MCF 10A (cell line): ENCODE measurements at regions not wholly inside any gene's neighbourhood (a gene's known extent, or its start where the extent isn't known, plus 50 kb on each side); places are given as distances from the start of the nearest gene placed in this dataset.

Source experiments
- BruUV-seq: library from RNA; stranded (reverse); fragments of 400-500 nt; replicated peaks from 2 replicates; lab custom pipeline; 2021; lab: Mats Ljungman, UMichigan
- CTCF ChIA-PET: fragments of 300-600 bp; sonication (Branson Sonifier 250); formaldehyde crosslinking; extraction: SDS; loops from one replicate; lab custom pipeline; 2021; ENCODE audit warnings: antibody characterized with exemption, inconsistent platforms; lab: Yijun Ruan, JAX
- POLR2A ChIA-PET: fragments of 300-600, 350-650 bp; sonication (Branson Sonifier 250); formaldehyde crosslinking; extraction: SDS; loops from one replicate; lab custom pipeline; 2020; ENCODE audit warnings: antibody characterized with exemption, inconsistent platforms; lab: Yijun Ruan, JAX
- DNase-seq: peaks from one replicate; pipeline ENCODE4 v3.0.0-alpha.2; 2018; ENCODE audit not compliant: unreplicated experiment
- H3K27ac Mint-ChIP-seq: one replicate; pipeline ENCODE4 v1.8.0; 2022; ENCODE audit warnings: mild to moderate bottlenecking, low read depth, mixed read lengths; ENCODE audit not compliant: unreplicated experiment
- H3K27me3 Mint-ChIP-seq: one replicate; pipeline ENCODE4 v1.8.0; 2022; ENCODE audit warnings: mixed read lengths; ENCODE audit not compliant: insufficient read depth, unreplicated experiment
- H3K36me3 Mint-ChIP-seq: one replicate; pipeline ENCODE4 v1.8.0; 2022; ENCODE audit warnings: mild to moderate bottlenecking, moderate library complexity, mixed read lengths; ENCODE audit not compliant: insufficient read depth, unreplicated experiment
- H3K4me1 Mint-ChIP-seq: one replicate; pipeline ENCODE4 v1.8.0; 2022; ENCODE audit warnings: mixed read lengths; ENCODE audit not compliant: insufficient read depth, unreplicated experiment
- H3K4me3 Mint-ChIP-seq: one replicate; pipeline ENCODE4 v1.8.0; 2022; ENCODE audit warnings: mild to moderate bottlenecking, moderate library complexity, mixed read lengths; ENCODE audit not compliant: unreplicated experiment
- H3K9me3 Mint-ChIP-seq: one replicate; pipeline ENCODE4 v1.8.0; 2022; ENCODE audit warnings: mixed read lengths; ENCODE audit not compliant: unreplicated experiment
- CTCF ChIP-seq: fragments of 200-600 bp; IDR thresholded peaks from one replicate; pipeline ENCODE4 v1.8.0; 2022; ENCODE audit warnings: antibody characterized with exemption, mild to moderate bottlenecking; ENCODE audit not compliant: unreplicated experiment
- intact Hi-C: fragments of 100-400 bp; cut with micrococcal nuclease; formaldehyde crosslinking; loops from 2 replicates; pipeline ENCODE4 v1.14.1; 2022

GRCh38 chr15:81835731-81836130 lies 210.1 kb downstream of the MEX3B start:
- no peaks in the 10 kb centered on the region for H3K4me1 Mint-ChIP-seq
- intact Hi-C loops: no loop called here
- no TSS peak for BruUV-seq

GRCh38 chr15:81830520-81830919 lies 215.3 kb downstream of the MEX3B start:
- no peak for TF ChIP-seq CTCF
- H3K9me3 Mint-ChIP-seq: peaks cover 7% of the 10 kb centered on the region
- H3K4me1 Mint-ChIP-seq: no peaks in the 10 kb centered on the region
- H3K27ac Mint-ChIP-seq: no peak overlapping the region
- no peak for DNase-seq
- CTCF ChIA-PET: interaction anchor here (0.6 kb wide), 1 partner anchor 546 kb away, joined by 3 read pairs; no protein-coding TSS in a partner anchor
- no peaks in the 10 kb centered on the region for H3K36me3 Mint-ChIP-seq
- intact Hi-C loops: no loop called here
- POLR2A ChIA-PET: interaction anchor here (1.0 kb wide), 1 partner anchor 58 kb away, joined by 3 read pairs; no protein-coding TSS in a partner anchor
- no TSS peak for BruUV-seq
- no peaks in the 10 kb centered on the region for H3K27me3 Mint-ChIP-seq
- H3K4me3 Mint-ChIP-seq: no peak overlapping the region

More at GRCh38 chr15:81835731-81836130, 210.1 kb downstream of the MEX3B start:
- no peaks in the 10 kb centered on the region for H3K36me3 Mint-ChIP-seq
- no peaks in the 10 kb centered on the region for H3K9me3 Mint-ChIP-seq
- ChIA-PET POLR2A (no interaction called here), CTCF (no interaction called here)
- no peak for TF ChIP-seq CTCF
- no peak overlapping the region for H3K4me3 Mint-ChIP-seq
- DNase-seq: no peak
- H3K27me3 Mint-ChIP-seq: no peaks in the 10 kb centered on the region
- no peak overlapping the region for H3K27ac Mint-ChIP-seq

DNA sequence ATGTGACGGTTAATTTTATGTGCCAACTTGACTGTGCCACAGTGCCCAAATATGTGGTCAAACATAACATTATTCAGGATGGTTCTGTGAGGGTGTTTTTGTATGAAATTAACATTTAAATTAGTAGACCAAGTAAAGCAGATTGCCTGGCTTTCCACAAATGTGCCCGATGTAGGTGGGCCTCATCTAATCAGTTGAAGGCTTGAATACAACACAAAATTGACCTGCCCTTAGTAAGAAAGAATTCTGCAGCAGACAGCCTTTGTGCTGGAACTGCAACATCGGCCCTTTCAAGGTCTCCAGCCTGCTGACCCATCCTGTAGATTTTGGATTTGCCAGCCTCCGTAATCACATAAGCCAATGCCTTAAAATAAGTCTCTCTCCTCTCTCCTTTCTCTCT lies 215.9 kb downstream of the MEX3B start:
- ChIA-PET POLR2A (interaction anchor here (1.0 kb wide), 1 partner anchor 58 kb away, joined by 3 read pairs; no protein-coding TSS in a partner anchor), CTCF (no interaction called here)
- Mint-ChIP-seq H3K9me3 (peaks cover 7% of the 10 kb centered on the region), H3K4me3 (no peak overlapping the region), H3K4me1 (no peaks in the 10 kb centered on the region), H3K36me3 (no peaks in the 10 kb centered on the region), H3K27ac (no peak overlapping the region), H3K27me3 (no peaks in the 10 kb centered on the region)
- no peak for DNase-seq
- intact Hi-C loops: no loop called here
- BruUV-seq: no TSS peak
- no peak for TF ChIP-seq CTCF

- Mint-ChIP-seq H3K9me3 (peaks cover 7% of the 10 kb centered on the region), H3K4me1 (no peaks in the 10 kb centered on the region), H3K27me3 (no peaks in the 10 kb centered on the region), H3K4me3 (no peak overlapping the region), H3K36me3 (no peaks in the 10 kb centered on the region), H3K27ac (no peak overlapping the region)
- no TSS peak for BruUV-seq
- no peak for TF ChIP-seq CTCF
- no peak for DNase-seq
- POLR2A ChIA-PET: no interaction called here
- CTCF ChIA-PET: interaction anchor here (1.0 kb wide), 1 partner anchor 8 kb away, joined by 3 read pairs; no protein-coding TSS in a partner anchor
- intact Hi-C loops: no loop called here
Observed at GRCh38 chr15:81828135-81828534, 217.7 kb downstream of the MEX3B start.
